PC-3 (cell line): ENCODE measurements at regions not wholly inside any gene's neighbourhood (a gene's known extent, or its start where the extent isn't known, plus 50 kb on each side); places are given as distances from the start of the nearest gene placed in this dataset.

Experiments used
- CTCF ChIP-seq: fragments of 300-600 bp; sonication (generic); conservative IDR thresholded peaks from 2 replicates; pipeline ENCODE4 v1.5.1; 2017; ENCODE audit warnings: antibody characterized with exemption, low read depth, mild to moderate bottlenecking, low read length
- EZH2 ChIP-seq: fragments of 300-600 bp; sonication (generic); IDR thresholded peaks from one replicate; pipeline ENCODE4 v1.6.1; 2017; ENCODE audit warnings: antibody characterized with exemption, mild to moderate bottlenecking, low read length; ENCODE audit not compliant: unreplicated experiment
- EZH2phosphoT487 ChIP-seq: fragments of 300-600 bp; sonication (generic); IDR thresholded peaks from 2 replicates; pipeline ENCODE4 v1.6.1; 2018; ENCODE audit warnings: mild to moderate bottlenecking, antibody characterized with exemption, low read length, borderline replicate concordance

GRCh38 chr12:102534899-102535298, 54.5 kb upstream of the IGF1 start:
- no peak for TF ChIP-seq CTCF
- TF ChIP-seq EZH2, result no peak
- TF ChIP-seq EZH2phosphoT487, result no peak
